ENCODE measurements at regions not wholly inside any gene's neighbourhood (a gene's known extent, or its start where the extent isn't known, plus 50 kb on each side); places are given as distances from the start of the nearest gene placed in this dataset.

GRCh38 chr10:107650939-107651338, 486.4 kb upstream of the SORCS1 start:
- no peak overlapping the region for H3K4me3 ChIP-seq (ENCODE audit: low read length)
- H3K9me3 ChIP-seq (ENCODE audit: low read length): no peaks in the 10 kb centered on the region
- no peak for DNase-seq
- H3K9me2 ChIP-seq (replicated peaks; ENCODE audit: low read length): no peaks in the 10 kb centered on the region
- ATAC-seq: no peak
- no peak overlapping the region for H3K4me2 ChIP-seq (ENCODE audit: low read length)
- H3K27ac ChIP-seq (ENCODE audit: low read length): no peak overlapping the region
- no peak overlapping the region for H3K9ac ChIP-seq (ENCODE audit: low read length)
- ChIA-PET POLR2A (ENCODE audit: unreplicated experiment) (no interaction called here), CTCF (no interaction called here)
- H4K20me1 ChIP-seq (ENCODE audit: low read length): no peaks in the 10 kb centered on the region
- intact Hi-C loops (cut with micrococcal nuclease): no loop called here
- H3K27me3 ChIP-seq (ENCODE audit: low read length): no peaks in the 10 kb centered on the region
- no peaks in the 10 kb centered on the region for H3K4me1 ChIP-seq (ENCODE audit: insufficient read depth, low read length)
- BruUV-seq (replicated peaks): no TSS peak
- no peak overlapping the region for H2AFZ ChIP-seq (ENCODE audit: low read length)
- H3K79me2 ChIP-seq (ENCODE audit: low read length): no peaks in the 10 kb centered on the region
- no peaks in the 10 kb centered on the region for H3F3A ChIP-seq (ENCODE audit: low read length, unreplicated experiment)
- H3K36me3 ChIP-seq (ENCODE audit: low read depth, low read length): no peaks in the 10 kb centered on the region
- TF ChIP-seq EZH2 (IDR thresholded peaks at IDR 0.05; ENCODE audit: low read length, unreplicated experiment): no peak
- no peak for TF ChIP-seq CTCF (conservative IDR thresholded peaks at IDR 0.05; ENCODE audit: low read depth, low read length)
- TF ChIP-seq EZH2phosphoT487 (IDR thresholded peaks at IDR 0.05; ENCODE audit: borderline replicate concordance, low read length): no peak

- no peaks in the 10 kb centered on the region for H3K9me3 ChIP-seq (ENCODE audit: low read length)
- H3K9ac ChIP-seq (ENCODE audit: low read length): no peak overlapping the region
- ChIA-PET POLR2A (ENCODE audit: unreplicated experiment) (no interaction called here), CTCF (no interaction called here)
- intact Hi-C loops (cut with micrococcal nuclease): no loop called here
- H4K20me1 ChIP-seq (ENCODE audit: low read length): no peaks in the 10 kb centered on the region
- no peaks in the 10 kb centered on the region for H3K9me2 ChIP-seq (replicated peaks; ENCODE audit: low read length)
- no peak overlapping the region for H3K27ac ChIP-seq (ENCODE audit: low read length)
- no peaks in the 10 kb centered on the region for H3K27me3 ChIP-seq (ENCODE audit: low read length)
- DNase-seq: no peak
- H3F3A ChIP-seq (ENCODE audit: low read length, unreplicated experiment): no peaks in the 10 kb centered on the region
- BruUV-seq (replicated peaks): no TSS peak
- no peak overlapping the region for H3K4me2 ChIP-seq (ENCODE audit: low read length)
- no peaks in the 10 kb centered on the region for H3K36me3 ChIP-seq (ENCODE audit: low read depth, low read length)
- H3K79me2 ChIP-seq (ENCODE audit: low read length): no peaks in the 10 kb centered on the region
- TF ChIP-seq EZH2phosphoT487 (IDR thresholded peaks at IDR 0.05; ENCODE audit: borderline replicate concordance, low read length): no peak
- TF ChIP-seq CTCF (conservative IDR thresholded peaks at IDR 0.05; ENCODE audit: low read depth, low read length): no peak
- TF ChIP-seq EZH2 (IDR thresholded peaks at IDR 0.05; ENCODE audit: low read length, unreplicated experiment): no peak
- H3K4me3 ChIP-seq (ENCODE audit: low read length): no peak overlapping the region
- no peak overlapping the region for H2AFZ ChIP-seq (ENCODE audit: low read length)
- no peaks in the 10 kb centered on the region for H3K4me1 ChIP-seq (ENCODE audit: insufficient read depth, low read length)
- ATAC-seq: no peak
Measured at GRCh38 chr10:107649249-107649648, 484.7 kb upstream of the SORCS1 start.

- no peak overlapping the region for H3K27ac ChIP-seq (ENCODE audit: low read length)
- intact Hi-C loops (cut with micrococcal nuclease): no loop called here
- no peak for DNase-seq
- no peaks in the 10 kb centered on the region for H3K9me2 ChIP-seq (replicated peaks; ENCODE audit: low read length)
- no peaks in the 10 kb centered on the region for H3K9me3 ChIP-seq (ENCODE audit: low read length)
- no peaks in the 10 kb centered on the region for H3K27me3 ChIP-seq (ENCODE audit: low read length)
- H3K79me2 ChIP-seq (ENCODE audit: low read length): no peaks in the 10 kb centered on the region
- ChIA-PET CTCF (no interaction called here), POLR2A (ENCODE audit: unreplicated experiment) (no interaction called here)
- no peak overlapping the region for H3K9ac ChIP-seq (ENCODE audit: low read length)
- no peak overlapping the region for H3K4me3 ChIP-seq (ENCODE audit: low read length)
- TF ChIP-seq CTCF (conservative IDR thresholded peaks at IDR 0.05; ENCODE audit: low read depth, low read length): no peak
- no peak for TF ChIP-seq EZH2phosphoT487 (IDR thresholded peaks at IDR 0.05; ENCODE audit: borderline replicate concordance, low read length)
- no peak for TF ChIP-seq EZH2 (IDR thresholded peaks at IDR 0.05; ENCODE audit: low read length, unreplicated experiment)
- H3K36me3 ChIP-seq (ENCODE audit: low read depth, low read length): no peaks in the 10 kb centered on the region
- H2AFZ ChIP-seq (ENCODE audit: low read length): no peak overlapping the region
- no peak overlapping the region for H3K4me2 ChIP-seq (ENCODE audit: low read length)
- no peak for ATAC-seq
- BruUV-seq (replicated peaks): no TSS peak
- no peaks in the 10 kb centered on the region for H3F3A ChIP-seq (ENCODE audit: low read length, unreplicated experiment)
- H4K20me1 ChIP-seq (ENCODE audit: low read length): no peaks in the 10 kb centered on the region
- H3K4me1 ChIP-seq (ENCODE audit: insufficient read depth, low read length): no peaks in the 10 kb centered on the region
Measured at GRCh38 chr10:107647462-107647861, 483.0 kb upstream of the SORCS1 start.
